Eye (tissue), 1 donor: ENCODE measurements at regions not wholly inside any gene's neighbourhood (a gene's known extent, or its start where the extent isn't known, plus 50 kb on each side); places are given as distances from the start of the nearest gene placed in this dataset.

Experiments used
- DNase-seq: peaks from one replicate; pipeline ENCODE4 v3.0.0-alpha.2; 2015

DNA sequence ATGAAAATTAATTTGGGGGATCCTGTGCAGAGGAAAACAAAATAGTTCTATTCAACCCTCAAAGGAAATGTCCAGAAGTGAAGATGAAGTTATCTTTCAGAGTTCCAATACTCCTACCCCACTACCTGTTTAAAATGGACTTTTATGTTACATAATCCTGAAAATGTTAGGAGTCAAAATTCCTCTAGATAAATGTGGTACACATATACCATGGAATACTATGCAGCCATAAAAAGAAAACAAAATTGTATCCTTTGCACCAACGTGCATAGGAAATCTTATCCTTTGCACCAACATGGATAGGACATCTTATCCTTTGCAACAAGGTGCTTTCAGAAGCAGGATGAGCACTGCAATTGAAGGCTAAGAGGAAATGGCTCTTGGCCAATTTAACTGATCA is 245.2 kb downstream of the LTN1 start:
- DNase-seq: no peak

DNA sequence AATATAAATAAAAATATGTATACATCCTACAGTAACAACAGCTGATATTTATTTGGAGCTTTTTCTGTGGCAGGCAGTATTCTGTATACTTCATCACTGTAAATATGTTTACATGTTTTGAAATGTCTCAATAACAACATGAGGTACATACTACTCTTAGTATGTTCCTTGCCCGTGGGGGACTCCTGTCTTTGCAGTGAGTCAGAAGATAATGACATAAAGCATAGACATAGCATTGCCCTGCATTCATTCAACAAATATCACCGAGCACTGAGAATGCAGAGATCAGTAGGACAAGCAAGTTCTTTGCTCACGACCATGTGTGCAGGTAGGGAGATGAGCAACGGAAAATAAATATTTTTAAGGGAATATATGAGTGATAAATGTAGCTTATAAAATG is 246.5 kb downstream of the LTN1 start:
- DNase-seq: no peak

DNA sequence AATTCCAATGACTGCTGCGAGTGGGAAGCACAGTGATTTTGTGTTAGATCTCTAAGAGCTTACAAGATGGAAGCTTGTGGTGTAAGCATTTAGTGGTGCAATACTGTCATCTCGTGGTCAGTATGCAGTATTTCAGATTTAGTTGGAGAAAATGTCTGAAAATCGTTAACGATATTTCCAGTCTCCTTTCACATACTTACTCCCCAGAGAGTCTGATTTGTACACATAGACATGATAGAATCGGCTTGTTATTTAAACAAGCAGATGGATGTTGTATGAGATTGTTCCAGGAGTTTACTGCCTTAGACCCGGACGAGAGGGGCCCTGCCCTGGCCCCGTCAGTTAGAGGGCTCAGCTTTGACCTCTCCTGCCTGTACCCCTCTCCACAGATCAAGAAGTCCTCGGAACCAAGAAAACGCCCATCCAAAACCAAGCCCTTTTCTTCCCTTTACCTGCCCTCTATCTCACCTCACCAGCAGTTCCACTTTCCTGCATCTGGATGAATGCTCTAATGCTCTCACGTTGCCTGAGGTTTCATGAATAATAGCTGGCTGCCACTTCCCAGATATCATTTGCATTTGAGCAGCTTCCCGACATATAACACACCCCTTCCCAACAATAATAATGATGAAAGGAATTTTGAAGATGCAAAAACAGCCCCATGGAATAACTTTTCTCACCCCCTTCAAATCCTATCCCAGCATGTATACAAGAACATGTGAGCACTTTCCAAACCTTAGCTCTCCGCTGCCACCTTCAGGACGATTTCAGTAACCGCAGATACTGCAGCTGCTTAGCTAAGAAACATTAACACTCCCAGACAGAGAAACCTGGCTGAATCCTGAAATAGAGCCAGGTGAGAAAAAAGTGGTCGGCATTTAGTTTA is 247.3 kb downstream of the LTN1 start:
- peak; percentile 92 for DNase-seq

DNA sequence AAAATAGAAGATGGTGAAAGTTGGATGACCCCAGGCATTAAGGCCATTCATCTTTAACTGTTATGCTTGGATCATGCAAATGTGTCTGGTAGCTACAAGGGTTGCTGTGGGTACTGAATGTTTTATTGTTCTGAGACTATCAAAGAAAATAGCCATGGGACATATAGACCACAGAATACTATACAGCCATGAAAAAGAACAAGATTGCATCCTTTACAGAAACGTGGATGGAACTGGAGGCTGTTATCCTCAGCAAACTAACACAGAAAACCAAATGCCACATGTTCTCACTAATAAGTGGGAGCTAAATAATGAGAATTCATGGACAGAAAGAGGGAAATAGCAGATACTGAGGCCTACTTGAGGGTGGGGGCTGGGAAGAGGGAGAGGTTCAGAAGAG is 249.0 kb downstream of the LTN1 start:
- DNase-seq: no peak

DNA sequence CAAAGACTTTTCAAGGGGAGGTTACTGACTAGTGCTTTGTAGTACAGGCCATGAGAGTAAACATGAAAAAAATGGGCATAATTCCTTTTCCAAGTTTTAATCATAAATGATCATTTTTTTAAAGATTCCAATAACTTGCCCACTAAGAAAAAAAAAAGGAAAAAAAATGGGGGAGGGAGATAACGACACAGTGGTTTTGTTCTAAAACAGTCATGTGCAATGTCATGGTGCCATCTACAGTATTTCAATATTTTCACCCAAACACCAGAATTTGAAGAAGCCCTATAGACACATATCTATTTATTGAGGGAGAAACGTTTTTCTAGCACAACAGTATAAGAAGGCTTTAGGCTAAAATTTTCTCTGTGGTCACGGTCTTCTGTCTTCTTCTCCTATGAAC is 250.2 kb downstream of the LTN1 start:
- peak; percentile 44 for DNase-seq

DNA sequence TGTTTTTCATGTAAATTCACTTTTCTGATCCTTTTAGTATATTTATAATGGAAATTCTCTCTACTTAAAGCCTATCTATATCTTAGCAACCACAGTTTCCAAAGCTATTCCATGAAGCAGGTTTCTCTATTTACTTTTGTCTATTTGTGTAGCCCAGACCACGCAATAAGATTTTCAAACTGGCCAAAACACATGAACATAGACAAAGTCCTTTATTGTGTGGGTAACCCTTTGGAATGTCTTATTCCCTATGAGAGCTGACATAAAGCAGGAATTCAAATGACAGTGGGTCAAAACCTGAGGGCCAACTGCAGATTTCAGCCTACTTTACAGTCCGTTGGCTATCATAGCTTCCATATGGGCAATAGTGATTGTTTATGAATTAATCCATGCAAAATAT is 252.6 kb downstream of the LTN1 start:
- no peak for DNase-seq

DNA sequence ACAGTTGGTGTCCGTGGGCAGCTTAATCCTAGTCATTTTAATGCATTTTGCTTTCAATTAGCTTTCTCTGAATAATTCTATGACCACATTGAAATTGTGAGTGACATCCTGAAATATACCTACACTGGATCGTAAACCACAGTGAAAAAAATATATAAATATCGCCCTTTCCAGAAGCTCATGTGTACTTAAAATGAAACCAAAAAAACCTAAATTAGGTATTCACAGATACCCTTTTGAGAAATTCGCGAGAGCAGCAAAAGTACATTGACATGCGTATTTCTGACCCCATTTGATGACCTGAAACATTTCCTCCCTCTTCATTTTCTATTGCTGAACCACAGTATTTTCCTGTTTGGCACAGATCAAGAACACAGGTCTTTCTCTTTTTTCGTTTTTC is 253.8 kb downstream of the LTN1 start:
- DNase-seq: no peak

DNA sequence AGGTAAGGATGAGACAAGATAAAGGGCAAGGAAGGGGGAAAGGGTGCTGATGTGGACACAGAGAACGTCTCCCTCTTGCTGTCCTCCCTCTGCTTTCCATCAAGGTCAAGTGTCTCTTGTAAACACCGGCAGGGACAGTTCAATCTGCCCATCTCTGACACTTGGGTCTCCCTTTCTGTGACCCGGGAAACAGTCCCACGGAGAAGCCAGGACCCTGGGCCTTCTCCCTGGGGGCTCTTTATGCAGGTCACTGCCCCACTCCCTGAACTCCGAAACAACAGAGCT is 254.3 kb downstream of the LTN1 start:
- no peak for DNase-seq

DNA sequence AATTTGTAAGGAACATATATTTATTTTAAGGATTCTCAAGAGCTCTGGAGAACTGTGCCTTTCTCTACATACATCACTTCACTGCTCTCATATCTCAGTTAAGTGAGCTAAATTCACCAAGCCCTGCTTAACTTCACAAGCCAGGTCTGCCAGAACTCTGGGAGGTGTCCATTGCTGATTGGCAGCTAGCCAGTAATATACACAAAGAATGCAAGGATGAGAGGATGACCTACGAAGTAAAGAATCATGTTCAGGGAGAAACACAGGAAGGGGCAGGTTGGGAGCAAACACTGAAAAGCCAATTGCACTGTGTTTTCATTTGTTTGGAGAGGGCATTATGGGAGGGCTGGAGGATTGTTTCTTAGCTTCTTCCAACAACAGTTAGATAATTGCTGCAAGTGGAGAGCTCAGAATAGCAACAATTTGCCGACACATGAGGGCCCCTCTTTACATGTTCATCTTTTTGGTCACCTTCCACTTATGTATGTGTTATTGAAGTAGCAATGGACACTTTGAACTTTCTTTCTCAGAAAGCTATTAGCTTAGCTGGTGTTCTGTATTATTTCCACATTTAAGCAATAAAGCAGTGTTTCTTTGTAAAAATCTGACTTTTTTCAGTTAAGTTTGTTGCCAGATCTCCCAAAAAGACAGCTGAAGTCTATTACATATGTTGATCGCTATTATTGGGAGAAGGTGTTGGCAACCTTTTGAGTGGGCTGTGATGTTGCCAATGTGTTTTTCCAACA is 254.8 kb downstream of the LTN1 start:
- no peak for DNase-seq

DNA sequence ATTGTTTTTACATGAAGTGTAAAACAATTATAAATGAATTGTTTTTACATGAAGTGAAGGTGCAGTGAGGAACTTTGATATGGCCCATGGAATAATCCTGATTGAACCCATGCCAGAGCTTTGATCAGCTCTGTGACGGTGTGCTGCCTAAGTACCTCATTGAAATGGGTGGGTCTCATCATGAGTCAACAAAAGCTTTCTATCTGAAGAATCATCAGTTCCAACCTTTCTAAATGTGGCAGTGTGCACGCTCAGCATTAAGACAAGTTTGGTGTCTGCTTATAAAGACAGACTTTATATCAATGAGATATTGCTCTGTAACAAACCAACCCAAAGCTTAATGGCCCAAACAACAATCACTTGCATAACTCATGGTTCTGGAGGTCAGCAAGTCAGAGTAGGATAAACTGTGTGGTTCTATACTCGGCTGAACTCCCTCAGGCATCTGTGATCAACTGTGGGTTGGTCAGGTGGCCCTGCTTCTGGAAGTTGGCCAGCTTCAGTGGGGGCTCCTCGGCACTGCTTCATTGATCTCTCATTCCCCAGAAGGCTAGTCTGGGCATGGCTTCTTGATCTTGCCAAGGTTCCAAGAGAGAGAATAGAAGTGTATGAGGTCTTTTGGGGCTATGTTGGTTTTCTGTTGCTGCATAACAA is 258.0 kb downstream of the LTN1 start:
- no peak for DNase-seq

DNA sequence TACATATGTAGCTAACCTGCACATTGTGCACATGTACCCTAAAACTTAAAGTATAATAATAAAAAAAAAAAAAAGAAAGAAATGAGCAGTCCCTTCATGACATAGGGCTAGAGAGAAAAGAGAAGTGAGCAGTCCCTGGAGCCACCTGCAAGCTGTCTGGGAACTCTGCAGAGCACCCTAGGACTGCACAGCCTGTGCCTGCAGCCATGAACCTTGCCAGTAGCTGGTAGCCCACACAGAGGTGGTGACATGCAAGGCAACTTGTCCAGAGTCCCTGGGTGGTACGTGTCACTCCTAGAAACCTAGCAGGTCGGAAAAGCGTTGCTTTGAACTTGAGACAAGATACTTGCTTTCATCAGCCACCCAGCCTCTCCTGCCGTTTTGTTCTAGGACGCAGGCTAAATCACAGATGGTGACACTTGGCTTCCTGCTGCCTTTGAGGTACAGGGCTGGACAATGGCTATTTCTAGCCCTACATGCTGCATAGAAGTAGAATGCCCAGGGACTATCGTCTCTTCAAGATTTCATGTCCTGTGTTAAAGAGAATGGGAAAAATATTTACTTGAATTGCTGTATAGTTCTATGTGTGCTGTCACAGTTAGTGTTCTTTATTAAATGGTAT is 260.9 kb downstream of the LTN1 start:
- DNase-seq: no peak

DNA sequence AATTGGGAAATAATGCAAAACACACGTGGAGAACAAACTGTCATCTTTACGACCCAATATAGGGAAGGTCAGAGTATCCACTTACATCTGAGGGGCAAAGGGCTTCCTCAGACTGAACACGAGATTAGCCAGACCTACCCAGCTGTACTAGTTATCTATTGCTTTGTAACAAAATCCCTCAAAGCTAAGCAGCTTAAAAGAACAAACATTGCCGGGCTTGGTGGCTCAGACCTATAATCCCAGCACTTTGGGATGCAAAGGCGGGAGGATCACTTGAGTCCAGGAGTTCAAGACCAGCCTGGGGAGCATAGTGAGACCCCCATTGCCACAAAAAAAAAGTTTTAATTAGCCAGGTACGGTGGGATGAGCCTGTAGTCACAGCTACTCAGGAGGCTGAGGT is 262.8 kb downstream of the LTN1 start:
- DNase-seq: no peak

DNA sequence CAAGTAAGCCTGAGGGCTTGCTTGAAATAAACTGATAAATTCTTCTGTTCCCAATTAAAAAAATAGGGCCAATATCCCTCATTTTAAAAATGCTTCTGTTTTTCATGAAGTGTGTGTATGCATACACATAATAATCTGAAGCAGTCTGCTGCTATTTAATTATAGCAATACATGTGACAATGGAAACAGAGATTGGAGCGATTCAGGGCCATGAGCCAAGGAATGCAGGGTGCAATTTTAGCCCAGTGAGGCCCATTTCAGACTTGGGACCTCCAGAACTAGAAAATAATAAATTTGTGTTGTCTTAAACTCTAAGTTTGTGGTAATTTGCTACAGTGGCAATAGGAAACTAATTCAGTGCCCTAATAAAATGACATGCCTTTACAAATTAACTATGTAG is 264.9 kb downstream of the LTN1 start:
- no peak for DNase-seq

DNA sequence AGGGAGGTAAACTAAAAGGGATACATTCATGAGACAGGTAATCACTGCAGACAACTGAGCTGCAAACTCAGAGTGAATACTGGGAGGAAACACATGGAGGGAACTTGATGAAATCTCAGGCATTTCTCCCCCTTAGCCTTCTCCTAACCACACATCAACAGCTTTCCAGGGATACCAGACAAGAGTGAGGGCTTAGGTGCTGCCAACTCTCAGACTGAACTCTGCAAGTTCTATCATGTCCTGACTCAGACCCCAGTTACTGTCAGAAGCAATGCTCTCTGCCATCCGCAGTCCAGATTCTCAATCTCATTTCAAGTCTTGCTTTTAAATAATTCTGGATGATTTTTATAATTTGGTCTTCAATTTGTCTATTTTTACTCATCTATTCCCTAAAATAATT is 267.3 kb downstream of the LTN1 start:
- no peak for DNase-seq

DNA sequence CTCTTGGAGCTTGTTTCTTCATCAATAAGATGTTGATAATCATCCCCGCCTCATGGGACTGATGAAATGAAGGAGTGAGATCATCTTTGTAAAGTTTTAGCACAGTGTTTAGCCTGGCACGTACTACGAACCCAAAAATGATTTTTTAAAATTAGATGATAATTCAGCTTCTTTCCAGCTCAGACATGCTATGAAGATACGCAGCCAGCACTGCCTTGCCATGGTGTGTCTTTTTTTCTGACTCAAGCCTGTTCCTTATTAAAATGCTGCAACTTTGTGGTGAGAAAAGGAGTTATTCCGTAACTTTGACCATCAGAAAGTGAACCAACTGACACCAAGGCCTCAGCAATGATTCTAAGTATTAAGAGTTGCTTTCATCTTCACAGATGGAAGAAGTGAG is 269.0 kb downstream of the LTN1 start:
- no peak for DNase-seq

DNA sequence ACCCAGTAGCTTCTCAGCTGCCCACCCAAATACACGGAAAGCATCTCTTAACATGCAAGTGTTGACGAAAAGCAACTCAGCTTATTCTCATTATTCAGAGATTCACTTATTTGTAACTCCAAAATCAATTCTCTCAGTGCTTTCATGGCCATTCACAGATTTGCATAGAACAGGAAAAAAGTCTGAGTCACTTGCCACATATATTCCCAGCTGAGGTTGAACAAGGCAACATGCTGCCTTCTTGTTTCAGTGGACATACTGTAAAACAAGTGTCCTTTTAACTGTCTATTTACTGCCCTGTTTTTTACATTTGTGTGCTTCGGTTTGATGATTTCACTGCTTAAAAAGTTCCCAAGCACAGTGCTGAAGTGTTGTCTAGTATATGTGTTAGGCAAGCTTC is 273.0 kb downstream of the LTN1 start:
- DNase-seq: no peak

DNA sequence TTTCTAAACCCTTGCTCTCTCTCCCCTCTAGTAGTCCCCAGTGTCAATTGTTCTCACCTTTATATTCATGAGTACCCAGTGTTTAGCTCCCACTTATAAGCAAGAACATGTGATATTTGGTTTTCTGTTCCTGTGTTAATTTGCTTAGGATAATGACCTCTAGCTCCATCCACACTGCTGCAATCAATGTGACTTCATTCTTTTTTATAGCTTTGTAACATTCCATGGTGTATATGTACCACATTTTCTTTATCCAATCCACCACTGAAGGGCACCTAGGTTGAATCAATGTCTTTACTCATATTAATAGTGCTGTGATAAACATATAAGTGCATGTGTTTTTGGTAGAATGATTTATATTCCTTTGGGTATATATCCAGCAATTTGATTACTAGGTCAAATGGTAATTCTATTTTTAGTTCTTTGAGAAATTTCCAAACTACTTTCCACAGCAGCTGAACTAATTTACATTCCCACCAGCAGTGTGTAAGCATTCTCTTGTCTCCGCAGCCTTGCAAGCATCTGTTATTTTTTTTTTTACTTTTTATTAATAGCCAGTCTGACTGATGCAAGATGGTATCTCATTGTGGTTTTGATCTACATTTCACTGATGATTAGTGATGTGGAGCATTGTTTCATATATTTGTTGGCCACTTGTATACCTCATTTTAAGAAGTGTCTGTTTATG is 277.8 kb downstream of the LTN1 start:
- no peak for DNase-seq

DNA sequence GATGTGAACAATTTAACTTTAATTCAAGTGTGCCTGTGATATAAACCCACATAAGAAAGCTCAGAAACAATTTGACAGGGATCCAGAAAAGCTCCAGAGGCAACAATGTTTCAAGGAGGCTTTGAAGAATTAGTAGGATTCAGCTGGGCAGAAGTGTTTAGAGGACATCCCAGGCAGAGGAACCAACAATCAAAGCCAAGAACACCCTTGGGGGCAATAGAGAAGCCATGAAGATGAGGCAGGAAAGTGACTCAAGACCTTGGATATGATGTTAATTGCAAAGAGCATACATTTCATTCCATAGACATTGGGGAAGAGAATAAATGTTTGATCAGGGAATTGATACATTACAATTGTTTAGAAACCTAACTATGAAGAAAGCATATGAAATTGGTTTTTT is 280.3 kb downstream of the LTN1 start:
- DNase-seq: no peak

DNA sequence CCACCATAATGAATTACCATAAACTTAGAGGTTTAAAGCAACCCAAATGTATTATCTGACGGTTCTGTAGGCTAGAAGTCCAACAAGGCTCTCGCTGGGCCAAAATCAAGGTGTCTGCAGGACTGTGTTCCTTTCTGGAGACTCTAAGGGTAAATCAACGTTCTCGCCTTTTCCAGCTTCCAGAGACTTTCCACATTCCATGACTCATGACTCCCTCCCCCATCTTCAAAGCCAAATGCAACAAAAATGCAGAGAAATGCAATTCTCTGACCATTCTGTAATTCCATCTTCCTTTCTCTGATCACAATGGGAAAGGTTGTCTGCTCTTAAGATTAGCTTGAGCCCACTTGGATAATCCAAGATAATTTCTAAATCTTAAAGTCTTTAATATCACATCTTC is 287.1 kb downstream of the LTN1 start:
- no peak for DNase-seq

DNA sequence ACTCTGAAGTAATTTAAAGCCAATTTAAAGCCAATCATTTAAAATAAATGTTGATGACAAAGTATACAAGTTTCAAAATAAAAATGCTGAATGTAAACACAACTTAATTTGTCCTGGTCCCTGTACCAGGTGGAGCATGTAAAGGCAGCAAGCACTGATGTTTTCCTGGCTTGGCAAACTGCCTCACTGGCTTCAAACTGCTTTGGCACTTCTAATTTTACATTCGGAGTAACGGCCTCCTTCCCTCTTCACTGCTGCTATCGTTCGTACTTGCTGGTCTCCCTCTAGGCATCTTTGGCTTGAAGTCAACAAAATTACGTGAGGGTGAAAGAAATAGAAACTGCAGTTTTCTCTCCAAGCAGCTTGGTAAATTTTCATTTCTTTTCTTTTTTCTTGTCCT is 287.9 kb downstream of the LTN1 start:
- DNase-seq: no peak

DNA sequence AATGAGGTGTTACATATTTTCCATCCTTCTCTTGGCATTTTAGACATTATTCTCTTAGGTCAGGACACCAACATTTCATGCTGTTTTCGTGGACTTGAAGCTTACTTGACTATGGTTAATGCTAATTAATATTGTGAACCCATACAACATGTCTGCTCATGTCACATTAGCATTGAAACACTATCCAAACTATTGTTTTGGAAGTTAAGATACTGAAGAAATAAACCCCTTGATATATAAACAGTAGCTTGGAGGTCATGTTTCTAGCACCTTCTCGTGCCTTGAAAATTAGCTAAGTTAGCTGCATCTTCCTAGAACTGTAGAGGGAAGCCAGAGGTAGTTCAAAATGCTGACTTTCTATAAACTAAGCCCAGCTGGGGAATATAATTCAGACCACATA is 288.8 kb downstream of the LTN1 start:
- DNase-seq: no peak

DNA sequence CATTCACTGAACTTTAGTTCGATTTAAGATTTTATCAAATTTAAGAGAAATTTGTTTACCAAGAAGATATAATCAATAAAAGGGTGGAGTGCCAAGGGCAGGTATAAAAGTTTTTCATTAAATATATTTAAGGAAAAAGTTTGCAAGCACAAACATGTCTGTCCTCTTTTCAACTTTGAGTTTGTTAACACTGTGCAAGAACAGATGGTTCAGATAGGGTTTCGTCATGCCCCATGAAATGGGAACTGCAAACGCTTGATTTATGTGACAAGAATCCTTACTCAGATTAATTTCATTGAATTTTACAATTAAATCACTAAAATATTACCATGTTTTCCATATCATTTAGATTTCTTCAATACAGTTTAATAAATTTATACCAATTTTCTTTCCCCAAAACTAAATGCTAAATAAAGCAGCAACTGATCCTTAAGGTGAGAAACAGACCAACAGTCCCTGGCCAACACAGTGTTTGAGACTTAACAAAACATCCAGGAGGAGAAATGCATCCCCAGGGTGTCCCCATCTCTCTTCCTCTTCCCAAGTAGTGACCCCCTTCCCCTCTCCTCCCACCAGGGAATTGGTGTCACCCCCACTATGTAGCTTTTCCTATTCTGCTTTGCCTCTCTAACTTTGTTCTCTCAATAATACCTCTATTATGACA is 292.9 kb downstream of the LTN1 start:
- no peak for DNase-seq

DNA sequence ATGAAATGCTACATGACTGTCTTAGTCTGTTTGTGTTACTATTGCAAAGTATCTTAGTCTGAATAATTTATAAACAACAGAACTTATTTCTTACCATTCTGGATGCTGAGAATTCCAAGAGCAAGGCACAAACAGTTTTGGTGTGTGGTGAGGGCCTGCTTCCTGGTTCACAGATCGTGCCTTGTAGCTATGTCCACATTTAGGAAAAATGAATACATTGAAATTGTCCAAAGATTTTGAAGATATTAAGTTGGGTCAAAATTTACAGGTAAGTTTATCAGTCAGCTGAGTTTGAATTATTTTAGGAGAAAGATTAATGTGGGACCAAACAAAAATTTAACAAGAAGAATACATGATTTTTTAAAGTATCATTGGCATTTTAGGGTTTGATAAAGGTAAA is 293.5 kb downstream of the LTN1 start:
- DNase-seq: no peak
